ENCODE measurements at regions not wholly inside any gene's neighbourhood (a gene's known extent, or its start where the extent isn't known, plus 50 kb on each side); places are given as distances from the start of the nearest gene placed in this dataset.
A peak's percentile ranks its signal among the peaks of the same experiment; 100 is the strongest.
"Not testable (repeated sequence)": the region's sequence is repeated elsewhere in the genome, so short reads cannot be mapped to it uniquely, and the experiment has no call there.

DNA sequence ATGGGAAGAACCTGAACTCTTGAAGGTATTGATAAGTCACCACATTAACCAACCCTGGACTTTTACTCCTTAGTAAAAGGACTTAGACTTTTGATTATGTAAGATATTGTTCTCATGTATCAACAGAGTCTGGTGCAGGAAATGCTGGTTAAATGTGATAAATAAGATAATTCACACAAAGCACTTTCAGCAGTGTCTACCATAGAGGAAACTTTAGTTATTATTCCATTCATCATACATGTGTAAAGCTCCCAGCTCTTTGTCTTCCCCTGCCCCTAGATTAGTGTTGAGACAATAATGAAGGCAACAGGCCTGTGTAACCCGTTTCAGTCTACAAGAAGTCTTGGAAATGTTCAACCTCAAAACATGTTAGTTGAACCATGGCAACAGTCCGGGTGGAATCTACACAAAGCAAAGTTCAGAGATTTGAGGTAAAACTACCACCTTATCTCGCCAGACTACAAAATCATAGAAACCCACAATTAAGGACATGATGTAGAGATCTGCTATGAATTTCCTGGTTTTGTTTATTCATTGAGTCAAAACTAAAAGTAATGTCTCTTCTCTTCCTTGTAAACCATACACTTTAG, 109.9 kb upstream of the ADO start:
- peaks cover 5 to 23% (median 16%) of the 10 kb centered on the region in 8 donors for H3K9me3 ChIP-seq
- no peaks in the 10 kb centered on the region for H3K27me3 ChIP-seq (replicated peaks in 1 of 7)
- H3K4me1 ChIP-seq, result peaks cover 6 to 50% (median 19%) of the 10 kb centered on the region in 6 donors
- TF ChIP-seq POLR2A (IDR thresholded peaks at IDR 0.05) (no peak), POLR2AphosphoS5 (IDR thresholded peaks at IDR 0.05) (no peak), CTCF (IDR thresholded peaks at IDR 0.05 in 8 of 11, conservative IDR thresholded peaks at IDR 0.05 in 3 of 11) (no peak)
- H3K36me3 ChIP-seq, result no peaks in the 10 kb centered on the region
- no peak for DNase-seq
- intact Hi-C loops (cut with DNase I; ENCODE audit: low total_unique reads), result no loop called here
- WGBS, 5 donors, result 62 to 73% (median 67%) methylated on average over 3 of the region's 3 CpGs
- no peak overlapping the region for H3K4me3 ChIP-seq
- H3K27ac ChIP-seq, result peak overlapping the region in 2 of 8 donors; percentile 2 to 3

DNA sequence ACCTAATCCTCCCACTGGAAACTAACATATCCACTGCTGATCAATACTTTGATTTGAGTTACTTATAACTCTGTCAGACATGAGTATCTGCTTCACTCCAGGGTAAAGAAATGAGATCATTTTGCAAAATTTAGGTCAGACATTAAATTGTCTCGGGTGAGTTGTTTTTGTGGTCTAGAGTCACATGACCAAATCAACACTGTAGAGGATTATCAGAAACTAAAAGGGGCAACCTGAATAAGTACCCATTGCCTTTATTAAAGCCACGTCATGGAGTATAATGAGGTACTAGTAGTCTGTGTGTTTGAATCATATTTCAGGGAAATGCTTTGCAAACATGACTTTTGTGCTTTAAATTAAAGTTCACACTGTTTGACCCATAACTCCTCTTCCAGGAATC, 107.7 kb upstream of the ADO start:
- no peak overlapping the region for H3K27ac ChIP-seq
- WGBS, 5 donors, result 60 to 73% (median 65%) methylated on average over 2 of the region's 2 CpGs
- H3K36me3 ChIP-seq, result no peaks in the 10 kb centered on the region
- peaks cover 8 to 33% (median 25%) of the 10 kb centered on the region in 8 donors for H3K9me3 ChIP-seq
- H3K27me3 ChIP-seq (replicated peaks in 1 of 7), result no peaks in the 10 kb centered on the region
- H3K4me3 ChIP-seq, result no peak overlapping the region
- intact Hi-C loops (cut with DNase I; ENCODE audit: low total_unique reads), result no loop called here
- TF ChIP-seq POLR2AphosphoS5 (IDR thresholded peaks at IDR 0.05) (no peak), CTCF (IDR thresholded peaks at IDR 0.05 in 8 of 11, conservative IDR thresholded peaks at IDR 0.05 in 3 of 11) (no peak), POLR2A (IDR thresholded peaks at IDR 0.05) (no peak)
- no peak for DNase-seq
- peaks cover 0 to 28% (median 0%) of the 10 kb centered on the region in 6 donors for H3K4me1 ChIP-seq

- H3K27ac ChIP-seq, result no peak overlapping the region
- peaks cover 0 to 22% (median 0%) of the 10 kb centered on the region in 6 donors for H3K4me1 ChIP-seq
- peaks cover 8 to 34% (median 29%) of the 10 kb centered on the region in 8 donors for H3K9me3 ChIP-seq
- H3K4me3 ChIP-seq, result no peak overlapping the region
- no peak for DNase-seq
- H3K36me3 ChIP-seq, result no peaks in the 10 kb centered on the region
- TF ChIP-seq POLR2A (IDR thresholded peaks at IDR 0.05) (no peak), CTCF (IDR thresholded peaks at IDR 0.05 in 8 of 11, conservative IDR thresholded peaks at IDR 0.05 in 3 of 11) (no peak), POLR2AphosphoS5 (IDR thresholded peaks at IDR 0.05) (no peak)
- no peaks in the 10 kb centered on the region for H3K27me3 ChIP-seq (replicated peaks in 1 of 7)
- intact Hi-C loops (cut with DNase I; ENCODE audit: low total_unique reads), result no loop called here
Observed at GRCh38 chr10:62699148-62699547, 105.4 kb upstream of the ADO start.

GRCh38 chr10:62704121-62704520, 100.4 kb upstream of the ADO start:
- DNase-seq; H3K36me3 ChIP-seq; H3K4me3 ChIP-seq; intact Hi-C loops (cut with DNase I; ENCODE audit: low total_unique reads); H3K27me3 ChIP-seq (replicated peaks in 1 of 7); H3K27ac ChIP-seq: not testable (repeated sequence)
- H3K9me3 ChIP-seq, result peaks cover 4 to 21% (median 16%) of the 10 kb centered on the region in 8 donors
- 92 to 98% (median 94%) methylated on average over 3 of the region's 3 CpGs for WGBS, 5 donors
- peaks cover 0 to 18% (median 11%) of the 10 kb centered on the region in 6 donors for H3K4me1 ChIP-seq

Data from spleen (tissue), 11 donors.